ENCODE measurements at regions not wholly inside any gene's neighbourhood (a gene's known extent, or its start where the extent isn't known, plus 50 kb on each side); places are given as distances from the start of the nearest gene placed in this dataset.

DNA sequence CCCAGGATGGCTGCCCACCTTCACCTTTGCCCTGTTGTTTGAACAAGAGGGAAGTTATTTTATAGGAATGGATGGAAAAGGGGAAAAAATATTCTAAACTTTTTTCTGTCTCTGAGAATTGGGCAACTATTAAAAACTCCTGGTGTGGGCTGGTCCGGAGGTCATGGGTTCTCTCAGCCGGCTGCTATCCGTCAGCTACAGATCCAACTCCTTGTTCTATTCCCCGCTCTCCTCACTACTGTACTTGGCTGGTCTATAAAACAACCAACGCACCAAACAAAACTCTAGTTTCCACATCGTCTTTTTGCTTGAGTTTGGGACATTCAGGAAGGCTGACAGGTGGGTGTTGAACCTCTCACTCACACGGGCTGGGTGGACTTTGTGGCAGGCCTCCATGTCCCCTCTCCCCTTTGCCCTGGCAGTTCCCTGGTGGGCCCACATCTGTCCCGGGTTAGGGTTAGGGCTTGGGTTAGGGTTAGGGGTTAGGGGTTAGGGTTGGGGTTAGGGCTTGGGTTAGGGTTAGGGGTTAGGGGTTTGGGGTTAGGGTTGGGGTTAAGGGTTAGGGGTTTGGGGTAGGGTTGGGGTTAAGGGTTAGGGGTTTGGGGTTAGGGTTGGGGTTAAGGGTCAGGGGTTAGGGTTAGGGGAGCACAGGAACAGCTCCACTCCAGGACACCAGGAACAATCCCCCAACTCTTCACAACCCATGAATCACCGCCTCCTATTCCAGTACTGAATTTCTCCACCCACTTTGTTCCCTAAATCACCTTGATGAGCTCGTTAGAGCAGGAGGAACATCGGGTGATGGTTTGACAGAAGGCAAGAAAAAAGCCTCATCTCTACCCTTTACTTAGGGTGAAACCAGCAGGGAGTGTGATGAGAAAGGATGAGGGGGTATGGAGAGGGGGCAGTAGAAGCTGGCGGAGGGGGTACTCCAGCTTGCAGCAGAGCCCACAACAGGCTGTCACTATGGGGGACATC, 302.1 kb upstream of the IRX4 start:
- no peaks in the 10 kb centered on the region for H3K4me1 ChIP-seq
- WGBS, 2 donors = 77 to 81% methylated on average over 12 of the region's 12 CpGs
- TF ChIP-seq EP300 (IDR thresholded peaks at IDR 0.05) (no peak), POLR2A (IDR thresholded peaks at IDR 0.05) (no peak)
- TF ChIP-seq, protein P1, sequence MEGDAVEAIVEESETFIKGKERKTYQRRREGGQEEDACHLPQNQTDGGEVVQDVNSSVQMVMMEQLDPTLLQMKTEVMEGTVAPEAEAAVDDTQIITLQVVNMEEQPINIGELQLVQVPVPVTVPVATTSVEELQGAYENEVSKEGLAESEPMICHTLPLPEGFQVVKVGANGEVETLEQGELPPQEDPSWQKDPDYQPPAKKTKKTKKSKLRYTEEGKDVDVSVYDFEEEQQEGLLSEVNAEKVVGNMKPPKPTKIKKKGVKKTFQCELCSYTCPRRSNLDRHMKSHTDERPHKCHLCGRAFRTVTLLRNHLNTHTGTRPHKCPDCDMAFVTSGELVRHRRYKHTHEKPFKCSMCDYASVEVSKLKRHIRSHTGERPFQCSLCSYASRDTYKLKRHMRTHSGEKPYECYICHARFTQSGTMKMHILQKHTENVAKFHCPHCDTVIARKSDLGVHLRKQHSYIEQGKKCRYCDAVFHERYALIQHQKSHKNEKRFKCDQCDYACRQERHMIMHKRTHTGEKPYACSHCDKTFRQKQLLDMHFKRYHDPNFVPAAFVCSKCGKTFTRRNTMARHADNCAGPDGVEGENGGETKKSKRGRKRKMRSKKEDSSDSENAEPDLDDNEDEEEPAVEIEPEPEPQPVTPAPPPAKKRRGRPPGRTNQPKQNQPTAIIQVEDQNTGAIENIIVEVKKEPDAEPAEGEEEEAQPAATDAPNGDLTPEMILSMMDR (IDR thresholded peaks at IDR 0.05) = no peak
- peaks cover 0 to 4% (median 0%) of the 10 kb centered on the region in 4 donors for H3K9me3 ChIP-seq
- no peak overlapping the region for H3K27ac ChIP-seq
- no peaks in the 10 kb centered on the region for H3K27me3 ChIP-seq
- DNase-seq (ENCODE audit: low spot score in 2 of 2) = no peak
- H3K4me3 ChIP-seq = no peak overlapping the region
- H3K36me3 ChIP-seq = no peaks in the 10 kb centered on the region

DNA sequence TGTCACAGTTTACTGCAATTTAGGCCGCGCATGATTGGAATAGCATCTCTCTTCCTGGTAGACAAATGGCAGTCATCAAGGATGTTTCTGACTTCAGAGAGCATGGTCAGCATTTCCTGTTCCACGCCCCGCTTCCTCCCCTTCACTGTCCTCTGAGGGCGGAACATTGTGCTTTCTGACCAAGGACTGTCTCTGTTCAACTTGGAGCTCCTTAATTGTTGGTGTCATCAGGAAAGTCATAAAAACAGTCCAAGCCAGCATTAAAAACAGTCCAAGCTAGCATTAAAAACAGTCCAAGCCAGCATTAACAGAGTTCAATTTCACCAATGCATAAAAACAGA, 301.3 kb upstream of the IRX4 start:
- H3K27ac ChIP-seq = no peak overlapping the region
- H3K9me3 ChIP-seq = peaks cover 0 to 4% (median 0%) of the 10 kb centered on the region in 4 donors
- no peaks in the 10 kb centered on the region for H3K36me3 ChIP-seq
- H3K4me3 ChIP-seq = no peak overlapping the region
- H3K27me3 ChIP-seq = no peaks in the 10 kb centered on the region
- 46 to 50% methylated on average over 5 of the region's 5 CpGs for WGBS, 2 donors
- TF ChIP-seq, protein P1 (IDR thresholded peaks at IDR 0.05) = no peak
- TF ChIP-seq POLR2A (IDR thresholded peaks at IDR 0.05) (no peak), EP300 (IDR thresholded peaks at IDR 0.05) (no peak)
- H3K4me1 ChIP-seq = no peaks in the 10 kb centered on the region
- DNase-seq (ENCODE audit: low spot score in 2 of 2) = no peak

GRCh38 chr5:2183154-2184025, 300.7 kb upstream of the IRX4 start:
- peaks cover 0 to 4% (median 0%) of the 10 kb centered on the region in 4 donors for H3K9me3 ChIP-seq
- no peak overlapping the region for H3K27ac ChIP-seq
- TF ChIP-seq EP300 (IDR thresholded peaks at IDR 0.05) (no peak), POLR2A (IDR thresholded peaks at IDR 0.05) (no peak)
- TF ChIP-seq, protein P1 (IDR thresholded peaks at IDR 0.05) = no peak
- no peak overlapping the region for H3K4me3 ChIP-seq
- no peak for DNase-seq (ENCODE audit: low spot score in 2 of 2)
- H3K4me1 ChIP-seq = no peaks in the 10 kb centered on the region
- WGBS, 2 donors = 64 to 71% methylated on average over 17 of the region's 17 CpGs
- H3K36me3 ChIP-seq = no peaks in the 10 kb centered on the region
- no peaks in the 10 kb centered on the region for H3K27me3 ChIP-seq

DNA sequence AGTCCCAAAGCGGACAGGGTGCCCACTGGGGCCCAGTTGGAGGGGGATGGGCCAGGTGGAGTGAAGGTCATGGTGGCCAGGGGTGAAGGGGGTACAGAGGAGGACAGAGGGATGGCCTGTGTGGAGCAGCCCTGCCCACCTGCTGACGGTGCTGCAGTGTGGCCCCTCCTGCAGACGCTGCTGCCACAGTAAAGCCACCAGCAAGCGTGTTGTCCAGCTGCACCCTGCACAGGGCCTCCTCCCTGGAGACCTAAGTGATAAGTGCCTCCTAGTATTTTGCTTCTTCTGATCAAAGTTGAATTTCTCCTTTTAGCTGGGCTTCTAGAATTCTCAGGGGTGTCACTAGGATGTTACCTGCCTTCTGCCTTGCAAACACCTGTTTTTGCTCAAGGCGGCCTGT, 299.3 kb upstream of the IRX4 start:
- DNase-seq (ENCODE audit: low spot score in 2 of 2) = no peak
- no peaks in the 10 kb centered on the region for H3K36me3 ChIP-seq
- H3K27me3 ChIP-seq = no peaks in the 10 kb centered on the region
- peaks cover 0 to 4% (median 0%) of the 10 kb centered on the region in 4 donors for H3K9me3 ChIP-seq
- TF ChIP-seq EP300 (IDR thresholded peaks at IDR 0.05) = no peak
- TF ChIP-seq POLR2A (IDR thresholded peaks at IDR 0.05) = no peak
- TF ChIP-seq, protein P1 (IDR thresholded peaks at IDR 0.05) = no peak
- WGBS, 2 donors = 79 to 89% methylated on average over 5 of the region's 5 CpGs
- H3K4me3 ChIP-seq = no peak overlapping the region
- no peak overlapping the region for H3K27ac ChIP-seq
- no peaks in the 10 kb centered on the region for H3K4me1 ChIP-seq
